GM12874 (cell line): ENCODE measurements at regions not wholly inside any gene's neighbourhood (a gene's known extent, or its start where the extent isn't known, plus 50 kb on each side); places are given as distances from the start of the nearest gene placed in this dataset.

Experiments used
- CTCF ChIP-seq: IDR thresholded peaks from 2 replicates; pipeline ENCODE4 v1.5.1; 2011; ENCODE audit warnings: low read depth, mild to moderate bottlenecking, control low read depth, low read length, moderate library complexity; ENCODE audit not compliant: insufficient read depth

GRCh38 chr15:31151301-31152233 lies 50.0 kb upstream of the TRPM1 start:
- no peak for TF ChIP-seq CTCF

- TF ChIP-seq CTCF, result no peak
Observed at GRCh38 chr15:31153531-31153930, 52.0 kb upstream of the TRPM1 start.

GRCh38 chr15:31155151-31155550 lies 53.6 kb upstream of the TRPM1 start:
- no peak for TF ChIP-seq CTCF

GRCh38 chr15:31156226-31156625 lies 54.7 kb upstream of the TRPM1 start:
- TF ChIP-seq CTCF, result no peak

- TF ChIP-seq CTCF, result no peak
Observed at GRCh38 chr15:31156808-31157207, 55.3 kb upstream of the TRPM1 start.

- no peak for TF ChIP-seq CTCF
Observed at GRCh38 chr15:31157644-31158069, 56.1 kb upstream of the TRPM1 start.

GRCh38 chr15:31158858-31159569 lies 57.5 kb upstream of the TRPM1 start:
- no peak for TF ChIP-seq CTCF
